AG10803 (cell line): ENCODE measurements at regions not wholly inside any gene's neighbourhood (a gene's known extent, or its start where the extent isn't known, plus 50 kb on each side); places are given as distances from the start of the nearest gene placed in this dataset.

ENCODE experiments used
- DNase-seq: peaks from one replicate; pipeline ENCODE4 v3.0.0; 2010; ENCODE audit warnings: low read depth
- H3K4me3 ChIP-seq: 2 replicates; pipeline ENCODE4 v1.5.1; 2011; ENCODE audit warnings: mild to moderate bottlenecking, low read length, control low read depth
- CTCF ChIP-seq: conservative IDR thresholded peaks from 2 replicates; pipeline ENCODE4 v1.5.1; 2011; ENCODE audit warnings: mild to moderate bottlenecking, low read length, control low read depth, inconsistent platforms

GRCh38 chr2:104584393-104584792, 269.5 kb upstream of the POU3F3 start:
- TF ChIP-seq CTCF: no peak
- DNase-seq: no peak
- H3K4me3 ChIP-seq: no peak overlapping the region

- no peak overlapping the region for H3K4me3 ChIP-seq
- DNase-seq: no peak
- TF ChIP-seq CTCF: no peak
Measured at GRCh38 chr2:104595576-104595975, 258.3 kb upstream of the POU3F3 start.

- no peak for TF ChIP-seq CTCF
- DNase-seq: no peak
- no peak overlapping the region for H3K4me3 ChIP-seq
Measured at GRCh38 chr2:104597942-104598341, 256.0 kb upstream of the POU3F3 start.

- no peak for DNase-seq
- H3K4me3 ChIP-seq: no peak overlapping the region
- TF ChIP-seq CTCF: no peak
Measured at GRCh38 chr2:104598636-104599035, 255.3 kb upstream of the POU3F3 start.

- no peak for TF ChIP-seq CTCF
- DNase-seq: peak; percentile 35
- no peak overlapping the region for H3K4me3 ChIP-seq
Measured at GRCh38 chr2:104599787-104600510, 254.0 kb upstream of the POU3F3 start.

- DNase-seq: no peak
- no peak overlapping the region for H3K4me3 ChIP-seq
- no peak for TF ChIP-seq CTCF
Measured at GRCh38 chr2:104606056-104606455, 247.9 kb upstream of the POU3F3 start.

GRCh38 chr2:104616856-104617255, 237.1 kb upstream of the POU3F3 start:
- no peak for TF ChIP-seq CTCF
- H3K4me3 ChIP-seq: no peak overlapping the region
- DNase-seq: no peak
